ENCODE measurements at regions not wholly inside any gene's neighbourhood (a gene's known extent, or its start where the extent isn't known, plus 50 kb on each side); places are given as distances from the start of the nearest gene placed in this dataset.

GRCh38 chr22:35189559-35189958, 67.7 kb upstream of the HMGXB4 start:
- no peak for DNase-seq
- H3K27ac ChIP-seq: no peak overlapping the region
- TF ChIP-seq, protein P1, sequence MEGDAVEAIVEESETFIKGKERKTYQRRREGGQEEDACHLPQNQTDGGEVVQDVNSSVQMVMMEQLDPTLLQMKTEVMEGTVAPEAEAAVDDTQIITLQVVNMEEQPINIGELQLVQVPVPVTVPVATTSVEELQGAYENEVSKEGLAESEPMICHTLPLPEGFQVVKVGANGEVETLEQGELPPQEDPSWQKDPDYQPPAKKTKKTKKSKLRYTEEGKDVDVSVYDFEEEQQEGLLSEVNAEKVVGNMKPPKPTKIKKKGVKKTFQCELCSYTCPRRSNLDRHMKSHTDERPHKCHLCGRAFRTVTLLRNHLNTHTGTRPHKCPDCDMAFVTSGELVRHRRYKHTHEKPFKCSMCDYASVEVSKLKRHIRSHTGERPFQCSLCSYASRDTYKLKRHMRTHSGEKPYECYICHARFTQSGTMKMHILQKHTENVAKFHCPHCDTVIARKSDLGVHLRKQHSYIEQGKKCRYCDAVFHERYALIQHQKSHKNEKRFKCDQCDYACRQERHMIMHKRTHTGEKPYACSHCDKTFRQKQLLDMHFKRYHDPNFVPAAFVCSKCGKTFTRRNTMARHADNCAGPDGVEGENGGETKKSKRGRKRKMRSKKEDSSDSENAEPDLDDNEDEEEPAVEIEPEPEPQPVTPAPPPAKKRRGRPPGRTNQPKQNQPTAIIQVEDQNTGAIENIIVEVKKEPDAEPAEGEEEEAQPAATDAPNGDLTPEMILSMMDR (IDR thresholded peaks at IDR 0.05; ENCODE audit: low read depth, low read length): no peak
- H3K36me3 ChIP-seq: peaks cover 7% of the 10 kb centered on the region; the same call in 1 of the 2 replicates
- peaks cover 2% of the 10 kb centered on the region for H3K9me3 ChIP-seq (ENCODE audit: severe bottlenecking)
- H3K4me3 ChIP-seq (ENCODE audit: low read depth, low read length): no peak overlapping the region
- no peaks in the 10 kb centered on the region for H3K27me3 ChIP-seq (ENCODE audit: insufficient read depth, low read depth, severe bottlenecking)

GRCh38 chr22:35191412-35191811, 65.9 kb upstream of the HMGXB4 start:
- Histone ChIP-seq H3K4me3 (ENCODE audit: low read depth, low read length) (no peak overlapping the region), H3K27me3 (ENCODE audit: insufficient read depth, low read depth, severe bottlenecking) (no peaks in the 10 kb centered on the region), H3K27ac (no peak overlapping the region), H3K36me3 (peaks cover 7% of the 10 kb centered on the region; the same call in 1 of the 2 replicates), H3K9me3 (ENCODE audit: severe bottlenecking) (peaks cover 2% of the 10 kb centered on the region)
- no peak for DNase-seq
- TF ChIP-seq, protein P1 (IDR thresholded peaks at IDR 0.05; ENCODE audit: low read depth, low read length): no peak

DNA sequence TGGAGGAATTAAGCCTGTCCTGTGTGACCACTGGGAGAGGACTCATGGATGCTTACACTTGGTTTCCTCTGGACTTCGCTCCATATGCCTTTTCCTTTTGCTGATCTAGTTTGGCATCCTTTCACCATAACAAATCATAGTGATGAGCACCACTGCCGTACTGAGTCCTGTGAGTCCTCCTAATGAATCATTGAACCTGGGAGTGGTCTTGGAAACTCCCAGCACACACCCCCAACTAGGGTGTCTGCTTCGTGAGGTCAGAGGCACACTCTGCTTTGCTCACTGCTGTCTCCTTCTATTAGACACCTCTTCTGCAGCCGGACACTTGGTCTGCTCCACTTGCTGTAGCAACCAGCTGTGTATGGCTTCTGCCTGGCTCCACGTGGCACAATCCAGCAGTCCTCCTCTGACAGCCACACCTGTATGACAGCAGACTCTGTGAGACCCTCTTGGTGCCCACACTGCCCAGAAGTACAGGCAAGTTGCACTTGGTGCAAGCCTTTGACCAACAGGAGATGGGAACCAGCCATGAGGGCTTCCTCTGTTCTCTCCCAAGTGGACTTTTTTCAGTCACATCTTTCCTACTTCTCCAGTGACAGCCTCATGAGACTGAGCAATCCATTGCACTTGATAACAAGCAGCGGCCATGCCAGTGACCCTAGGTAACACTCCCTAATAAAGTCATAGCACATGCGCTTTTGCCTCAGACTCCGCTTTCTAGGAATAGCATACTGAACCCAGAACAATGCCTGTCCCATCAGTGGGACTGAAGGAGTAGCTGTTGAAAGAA, 65.0 kb upstream of the HMGXB4 start:
- TF ChIP-seq, protein P1 (IDR thresholded peaks at IDR 0.05; ENCODE audit: low read depth, low read length): no peak
- no peak overlapping the region for H3K27ac ChIP-seq
- peaks cover 2% of the 10 kb centered on the region for H3K9me3 ChIP-seq (ENCODE audit: severe bottlenecking)
- no peaks in the 10 kb centered on the region for H3K27me3 ChIP-seq (ENCODE audit: insufficient read depth, low read depth, severe bottlenecking)
- no peak overlapping the region for H3K4me3 ChIP-seq (ENCODE audit: low read depth, low read length)
- no peak for DNase-seq
- H3K36me3 ChIP-seq: peaks cover 7% of the 10 kb centered on the region; the same call in 1 of the 2 replicates

GRCh38 chr22:35195226-35195625, 62.1 kb upstream of the HMGXB4 start:
- H3K36me3 ChIP-seq: peaks cover 1% of the 10 kb centered on the region; the same call in 1 of the 2 replicates
- H3K27ac ChIP-seq: no peak overlapping the region
- TF ChIP-seq, protein P1 (IDR thresholded peaks at IDR 0.05; ENCODE audit: low read depth, low read length): no peak
- H3K9me3 ChIP-seq (ENCODE audit: severe bottlenecking): no peaks in the 10 kb centered on the region
- H3K27me3 ChIP-seq (ENCODE audit: insufficient read depth, low read depth, severe bottlenecking): no peaks in the 10 kb centered on the region
- no peak overlapping the region for H3K4me3 ChIP-seq (ENCODE audit: low read depth, low read length)
- no peak for DNase-seq

GRCh38 chr22:35195821-35196220, 61.5 kb upstream of the HMGXB4 start:
- no peaks in the 10 kb centered on the region for H3K9me3 ChIP-seq (ENCODE audit: severe bottlenecking)
- no peaks in the 10 kb centered on the region for H3K27me3 ChIP-seq (ENCODE audit: insufficient read depth, low read depth, severe bottlenecking)
- no peak overlapping the region for H3K27ac ChIP-seq
- TF ChIP-seq, protein P1 (IDR thresholded peaks at IDR 0.05; ENCODE audit: low read depth, low read length): no peak
- H3K4me3 ChIP-seq (ENCODE audit: low read depth, low read length): no peak overlapping the region
- DNase-seq: no peak
- no peaks in the 10 kb centered on the region; the same call in 1 of the 2 replicates for H3K36me3 ChIP-seq
